ENCODE measurements at regions not wholly inside any gene's neighbourhood (a gene's known extent, or its start where the extent isn't known, plus 50 kb on each side); places are given as distances from the start of the nearest gene placed in this dataset.

DNA sequence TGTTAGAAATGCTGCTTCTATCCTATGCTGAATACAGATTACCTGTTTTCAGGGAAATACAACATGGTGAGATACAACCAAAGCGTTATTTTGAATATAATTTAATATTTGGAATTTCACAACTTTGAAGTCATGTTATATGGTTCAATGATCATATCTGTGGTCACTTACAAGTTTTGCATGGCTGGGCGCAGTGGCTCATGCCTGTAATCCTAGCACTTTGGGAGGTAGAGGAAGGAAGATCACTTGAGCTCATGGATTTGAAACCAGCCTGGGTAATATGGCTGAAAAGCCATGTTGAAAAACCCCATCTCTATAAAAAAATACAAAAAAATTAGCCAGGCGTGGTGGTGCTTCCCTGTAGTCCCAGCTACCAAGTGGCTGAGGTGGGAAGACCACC, 57.9 kb downstream of the DOP1B start:
- no peak for DNase-seq
- Mint-ChIP-seq H3K36me3 (ENCODE audit: low read depth) (peaks cover 64% of the 10 kb centered on the region), H3K27ac (no peak overlapping the region), H3K9me3 (no peaks in the 10 kb centered on the region), H3K4me1 (ENCODE audit: low read depth) (peaks cover 6% of the 10 kb centered on the region), H3K4me3 (no peak overlapping the region), H3K27me3 (no peaks in the 10 kb centered on the region)
- H3K4me1 ChIP-seq (ENCODE audit: insufficient read depth, low read length) = peaks cover under 1% of the 10 kb centered on the region
- intact Hi-C loops (cut with DNase I, micrococcal nuclease) = no loop called here
- TF ChIP-seq, protein P1, sequence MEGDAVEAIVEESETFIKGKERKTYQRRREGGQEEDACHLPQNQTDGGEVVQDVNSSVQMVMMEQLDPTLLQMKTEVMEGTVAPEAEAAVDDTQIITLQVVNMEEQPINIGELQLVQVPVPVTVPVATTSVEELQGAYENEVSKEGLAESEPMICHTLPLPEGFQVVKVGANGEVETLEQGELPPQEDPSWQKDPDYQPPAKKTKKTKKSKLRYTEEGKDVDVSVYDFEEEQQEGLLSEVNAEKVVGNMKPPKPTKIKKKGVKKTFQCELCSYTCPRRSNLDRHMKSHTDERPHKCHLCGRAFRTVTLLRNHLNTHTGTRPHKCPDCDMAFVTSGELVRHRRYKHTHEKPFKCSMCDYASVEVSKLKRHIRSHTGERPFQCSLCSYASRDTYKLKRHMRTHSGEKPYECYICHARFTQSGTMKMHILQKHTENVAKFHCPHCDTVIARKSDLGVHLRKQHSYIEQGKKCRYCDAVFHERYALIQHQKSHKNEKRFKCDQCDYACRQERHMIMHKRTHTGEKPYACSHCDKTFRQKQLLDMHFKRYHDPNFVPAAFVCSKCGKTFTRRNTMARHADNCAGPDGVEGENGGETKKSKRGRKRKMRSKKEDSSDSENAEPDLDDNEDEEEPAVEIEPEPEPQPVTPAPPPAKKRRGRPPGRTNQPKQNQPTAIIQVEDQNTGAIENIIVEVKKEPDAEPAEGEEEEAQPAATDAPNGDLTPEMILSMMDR (IDR thresholded peaks at IDR 0.05) = no peak
- no peak overlapping the region for H3K4me3 ChIP-seq (ENCODE audit: low read length)
- POLR2A ChIA-PET = no interaction called here
- H3K9me3 ChIP-seq (ENCODE audit: control insufficient read depth in 1 of 2, insufficient read depth in 1 of 2, low read length in 2 of 2) = no peaks in the 10 kb centered on the region
- H3K27ac ChIP-seq (ENCODE audit: low read depth in 1 of 2, low read length in 2 of 2) = no peak overlapping the region
- CTCF ChIA-PET = interaction anchor here (1.8 kb wide), 1 partner anchor 11 kb away, joined by 4 read pairs; no protein-coding TSS in a partner anchor
- no peak for ATAC-seq (ENCODE audit: poor library complexity)
- H3K36me3 ChIP-seq (ENCODE audit: insufficient read depth, low read length) = peaks cover 66% of the 10 kb centered on the region
- no peaks in the 10 kb centered on the region for H3K27me3 ChIP-seq (ENCODE audit: control insufficient read depth in 1 of 2, insufficient read depth in 2 of 2, low read length in 2 of 2)

DNA sequence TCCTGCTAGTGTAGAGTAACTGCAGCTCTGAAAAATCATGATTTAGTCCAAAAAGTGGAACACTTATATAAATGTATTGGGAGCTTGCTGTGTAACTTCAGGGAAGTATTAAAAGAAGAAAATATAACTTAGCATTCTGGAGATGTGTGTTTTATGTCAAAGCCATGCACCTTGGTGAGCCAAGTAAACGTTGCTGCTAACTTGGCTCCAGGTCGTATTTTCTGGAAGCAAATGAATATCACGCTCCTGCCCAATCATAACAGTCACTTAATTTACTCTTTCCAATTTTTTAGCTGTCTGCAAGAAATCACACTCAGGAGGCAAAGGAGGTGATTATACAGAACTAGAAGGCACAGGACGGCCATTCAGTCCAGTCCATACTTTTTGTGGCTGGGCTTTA, 61.1 kb downstream of the DOP1B start:
- Mint-ChIP-seq H3K4me1 (ENCODE audit: low read depth) (no peaks in the 10 kb centered on the region), H3K36me3 (ENCODE audit: low read depth) (peaks cover 47% of the 10 kb centered on the region), H3K4me3 (no peak overlapping the region), H3K27me3 (no peaks in the 10 kb centered on the region), H3K9me3 (no peaks in the 10 kb centered on the region), H3K27ac (no peak overlapping the region)
- no peak for DNase-seq
- no peak overlapping the region for H3K4me3 ChIP-seq (ENCODE audit: low read length)
- intact Hi-C loops (cut with DNase I, micrococcal nuclease) = no loop called here
- POLR2A ChIA-PET = interaction anchor here (1.0 kb wide), 1 partner anchor 103 kb away, joined by 3 read pairs; no protein-coding TSS in a partner anchor
- H3K27ac ChIP-seq (ENCODE audit: low read depth in 1 of 2, low read length in 2 of 2) = no peak overlapping the region
- no peak for ATAC-seq (ENCODE audit: poor library complexity)
- H3K36me3 ChIP-seq (ENCODE audit: insufficient read depth, low read length) = peaks cover 43% of the 10 kb centered on the region
- TF ChIP-seq, protein P1 (IDR thresholded peaks at IDR 0.05) = no peak
- CTCF ChIA-PET = no interaction called here
- H3K4me1 ChIP-seq (ENCODE audit: insufficient read depth, low read length) = no peaks in the 10 kb centered on the region
- no peaks in the 10 kb centered on the region for H3K9me3 ChIP-seq (ENCODE audit: control insufficient read depth in 1 of 2, insufficient read depth in 1 of 2, low read length in 2 of 2)
- H3K27me3 ChIP-seq (ENCODE audit: control insufficient read depth in 1 of 2, insufficient read depth in 2 of 2, low read length in 2 of 2) = no peaks in the 10 kb centered on the region

DNA sequence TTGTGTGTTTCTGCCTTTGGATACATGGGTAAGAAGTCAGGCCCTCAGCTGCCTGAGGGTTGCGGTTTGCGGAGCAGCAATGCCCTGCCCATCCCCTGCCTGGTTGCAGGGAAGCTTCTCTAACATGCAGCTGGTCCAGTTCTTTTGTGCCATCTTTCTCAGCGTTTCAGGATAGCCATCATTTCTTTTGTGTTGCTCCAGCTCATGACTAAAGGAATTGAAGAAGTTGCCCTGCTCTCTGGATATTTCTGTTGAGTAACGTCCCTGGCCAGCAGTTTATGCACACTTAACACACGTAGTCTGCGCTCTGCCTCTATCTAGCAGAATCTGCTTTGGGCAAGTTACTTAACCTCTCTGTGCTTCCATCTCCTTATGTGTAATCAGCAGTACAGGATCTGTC, 62.1 kb downstream of the DOP1B start:
- H3K36me3 Mint-ChIP-seq (ENCODE audit: low read depth) = peaks cover 56% of the 10 kb centered on the region

More for the DNA sequence above, 62.1 kb downstream of the DOP1B start:
- H3K9me3 ChIP-seq (ENCODE audit: control insufficient read depth in 1 of 2, insufficient read depth in 1 of 2, low read length in 2 of 2) = no peaks in the 10 kb centered on the region
- DNase-seq (no peak), ATAC-seq (ENCODE audit: poor library complexity) (no peak)
- CTCF ChIA-PET = no interaction called here
- intact Hi-C loops (cut with DNase I, micrococcal nuclease) = no loop called here
- H3K36me3 ChIP-seq (ENCODE audit: insufficient read depth, low read length) = peaks cover 46% of the 10 kb centered on the region
- POLR2A ChIA-PET = no interaction called here
- no peak overlapping the region for H3K27ac ChIP-seq (ENCODE audit: low read depth in 1 of 2, low read length in 2 of 2)
- H3K4me3 ChIP-seq (ENCODE audit: low read length) = no peak overlapping the region
- Mint-ChIP-seq H3K27ac (no peak overlapping the region), H3K27me3 (no peaks in the 10 kb centered on the region), H3K4me3 (no peak overlapping the region), H3K9me3 (no peaks in the 10 kb centered on the region), H3K4me1 (ENCODE audit: low read depth) (no peaks in the 10 kb centered on the region)
- no peaks in the 10 kb centered on the region for H3K4me1 ChIP-seq (ENCODE audit: insufficient read depth, low read length)
- no peaks in the 10 kb centered on the region for H3K27me3 ChIP-seq (ENCODE audit: control insufficient read depth in 1 of 2, insufficient read depth in 2 of 2, low read length in 2 of 2)
- TF ChIP-seq, protein P1 (IDR thresholded peaks at IDR 0.05) = no peak

All from CD4-positive, alpha-beta T cell (primary cell).